B cell (primary cell): ENCODE measurements at regions not wholly inside any gene's neighbourhood (a gene's known extent, or its start where the extent isn't known, plus 50 kb on each side); places are given as distances from the start of the nearest gene placed in this dataset.
"Not testable (repeated sequence)": the region's sequence is repeated elsewhere in the genome, so short reads cannot be mapped to it uniquely, and the experiment has no call there.

Source experiments
- ATAC-seq: fragments of 200-7000 bp; cut with Tn5 transposase; one replicate; pipeline ENCODE4 v1.10.0; 2021; ENCODE audit warnings: low read depth, mild to moderate bottlenecking, moderate number of reproducible peaks, moderate library complexity
- CTCF ChIA-PET: fragments of 350-600 bp; sonication (Branson Sonifier 250); formaldehyde crosslinking; loops from one replicate; lab custom pipeline; 2021; ENCODE audit warnings: antibody characterized with exemption, inconsistent platforms; lab: Charles Lee
- POLR2A ChIA-PET: fragments of 350-600 bp; sonication (Branson Sonifier 250); formaldehyde crosslinking; loops from one replicate; lab custom pipeline; 2021; ENCODE audit warnings: antibody characterized with exemption; lab: Charles Lee
- DNase-seq: peaks from one replicate; pipeline ENCODE4 v3.0.0; 2013
- H2AFZ ChIP-seq: 2 replicates; pipeline ENCODE4 v1.6.1; 2012; ENCODE audit warnings: mild to moderate bottlenecking, low read depth, low read length; ENCODE audit not compliant: insufficient read depth, poor library complexity, severe bottlenecking
- H3K27ac ChIP-seq, 2 donors: 1 replicate in 1 of 2; 2 replicates in 1 of 2; pipeline ENCODE4 v1.5.1; 2012 to 2013; ENCODE audit warnings: low read length in 2 of 2, mild to moderate bottlenecking in 2 of 2, moderate library complexity in 1 of 2
- H3K27me3 ChIP-seq, 4 experiments: fragments of 200-600 bp in 1 of 4; sonication (generic) in 1 of 4; replicated peaks in 1 of 4; 1 replicate in 2 of 4; 2 replicates in 2 of 4; pipeline versions ENCODE4 v1.6.1 to v1.7.0; 2013 to 2016; ENCODE audit warnings: low read length in 3 of 4, mild to moderate bottlenecking in 2 of 4, mixed read lengths in 1 of 4, moderate library complexity in 1 of 4; ENCODE audit not compliant: insufficient read depth in 4 of 4, control insufficient read depth in 3 of 4; ENCODE audit errors: control extremely low read depth in 1 of 4
- H3K36me3 ChIP-seq, 2 experiments: replicated peaks in 1 of 2; 1 replicate in 1 of 2; 2 replicates in 1 of 2; pipeline versions ENCODE4 v1.6.1 to v1.7.1; 2013; ENCODE audit warnings: low read length in 1 of 2; ENCODE audit not compliant: insufficient read depth in 2 of 2, control insufficient read depth in 1 of 2; ENCODE audit errors: control extremely low read depth in 1 of 2, extremely low read depth in 1 of 2
- H3K4me1 ChIP-seq, 2 donors: fragments of 200-600 bp in 1 of 2; sonication (generic) in 1 of 2; 1 replicate in 1 of 2; 2 replicates in 1 of 2; pipeline versions ENCODE4 v1.5.1 to v1.6.1; 2013 to 2017; ENCODE audit warnings: low read length in 2 of 2; ENCODE audit not compliant: control insufficient read depth in 2 of 2, insufficient read depth in 2 of 2
- H3K4me2 ChIP-seq: replicated peaks from 2 replicates; pipeline ENCODE3; 2012; ENCODE audit warnings: mild to moderate bottlenecking, low read depth, low read length; ENCODE audit not compliant: poor library complexity, severe bottlenecking
- H3K4me3 ChIP-seq, 5 experiments: fragments of 200-600 bp in 1 of 5; sonication (generic) in 1 of 5; 1 replicate in 3 of 5; 2 replicates in 2 of 5; pipeline versions ENCODE4 v1.5.1 to v1.7.0; 2011 to 2016; ENCODE audit warnings: low read length in 4 of 5, mild to moderate bottlenecking in 4 of 5, low read depth in 2 of 5, control low read depth in 1 of 5, moderate library complexity in 1 of 5; ENCODE audit not compliant: insufficient read depth in 1 of 5; ENCODE audit errors: control extremely low read depth in 1 of 5, extremely low read depth in 1 of 5
- H3K79me2 ChIP-seq: fragments of 200-600 bp; sonication (generic); one replicate; pipeline ENCODE4 v1.6.0; 2016; ENCODE audit warnings: low read length; ENCODE audit not compliant: control insufficient read depth, insufficient read depth
- H3K9ac ChIP-seq: fragments of 200-600 bp; sonication (generic); 2 replicates; pipeline ENCODE4 v1.6.1; 2017; ENCODE audit warnings: mild to moderate bottlenecking, low read length, moderate library complexity
- H3K9me3 ChIP-seq, 3 donors: one replicate each; pipeline versions ENCODE4 v1.6.1 to v1.7.1; 2013; ENCODE audit warnings: low read length in 2 of 3; ENCODE audit not compliant: control insufficient read depth in 2 of 3, insufficient read depth in 1 of 3; ENCODE audit errors: control extremely low read depth in 1 of 3
- H4K20me1 ChIP-seq: 2 replicates; pipeline ENCODE4 v1.6.0; 2012; ENCODE audit warnings: mild to moderate bottlenecking, low read length; ENCODE audit not compliant: insufficient read depth, control insufficient read depth, poor library complexity, severe bottlenecking
- H3K27ac Mint-ChIP-seq: one replicate; pipeline ENCODE4 v1.8.0; 2021; ENCODE audit warnings: mixed read lengths
- H3K27me3 Mint-ChIP-seq: one replicate; pipeline ENCODE4 v1.8.0; 2021; ENCODE audit warnings: mixed read lengths
- H3K4me1 Mint-ChIP-seq: one replicate; pipeline ENCODE4 v1.8.0; 2021; ENCODE audit warnings: mixed read lengths
- H3K4me3 Mint-ChIP-seq: one replicate; pipeline ENCODE4 v1.8.0; 2021; ENCODE audit warnings: mixed read lengths
- H3K9me3 Mint-ChIP-seq: one replicate; pipeline ENCODE4 v1.8.0; 2022; ENCODE audit warnings: mixed read lengths; ENCODE audit not compliant: insufficient read depth
- EZH2 ChIP-seq: IDR thresholded peaks from 2 replicates; pipeline ENCODE4 v1.6.1; 2012; ENCODE audit warnings: borderline replicate concordance, low read depth, mild to moderate bottlenecking, moderate library complexity, low read length; ENCODE audit not compliant: insufficient read depth, poor library complexity, severe bottlenecking
- WGBS: methylation state at CpG from one replicate; pipeline ENCODE4 v1.1.5; 2013; ENCODE audit warnings: missing lambda C conversion rate; ENCODE audit not compliant: insufficient coverage; 5-methylcytosine and 5-hydroxymethylcytosine counted together
- intact Hi-C: fragments of 100-400 bp; cut with micrococcal nuclease; formaldehyde crosslinking; loops from one replicate; pipeline ENCODE4 v1.10.0; 2022
- TF ChIP-seq, protein P1 (sequence below): fragments of 200-600 bp; IDR thresholded peaks from one replicate; pipeline ENCODE4 v1.8.0; 2022; ENCODE audit warnings: antibody characterized with exemption, mild to moderate bottlenecking

DNA sequence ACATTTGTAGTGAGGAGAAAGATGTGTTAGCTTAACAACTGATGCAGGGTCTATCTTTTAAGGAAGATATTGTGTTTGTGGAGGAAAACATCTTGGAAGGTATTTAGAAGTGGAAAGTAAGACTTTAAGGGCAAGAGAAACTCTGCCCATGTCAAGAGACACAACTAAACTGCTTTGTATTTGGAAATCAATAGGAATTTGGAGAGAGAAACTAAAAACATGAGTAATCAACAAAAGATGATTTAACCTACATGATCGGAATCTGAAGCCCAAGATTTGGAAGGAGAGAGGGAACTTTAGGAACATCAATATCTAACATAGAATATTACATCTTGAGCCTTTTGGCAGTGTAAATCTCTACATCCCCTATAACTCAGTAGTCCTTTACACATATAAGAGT is 184.2 kb upstream of the COL3A1 start:
- H2AFZ ChIP-seq: no peak overlapping the region
- no peak for ATAC-seq
- H3K27me3 Mint-ChIP-seq: no peaks in the 10 kb centered on the region
- WGBS: no CpG with 5 or more reads among the region's 1 CpG
- no peak overlapping the region for H3K27ac Mint-ChIP-seq
- no peak for TF ChIP-seq EZH2
- TF ChIP-seq, protein P1, sequence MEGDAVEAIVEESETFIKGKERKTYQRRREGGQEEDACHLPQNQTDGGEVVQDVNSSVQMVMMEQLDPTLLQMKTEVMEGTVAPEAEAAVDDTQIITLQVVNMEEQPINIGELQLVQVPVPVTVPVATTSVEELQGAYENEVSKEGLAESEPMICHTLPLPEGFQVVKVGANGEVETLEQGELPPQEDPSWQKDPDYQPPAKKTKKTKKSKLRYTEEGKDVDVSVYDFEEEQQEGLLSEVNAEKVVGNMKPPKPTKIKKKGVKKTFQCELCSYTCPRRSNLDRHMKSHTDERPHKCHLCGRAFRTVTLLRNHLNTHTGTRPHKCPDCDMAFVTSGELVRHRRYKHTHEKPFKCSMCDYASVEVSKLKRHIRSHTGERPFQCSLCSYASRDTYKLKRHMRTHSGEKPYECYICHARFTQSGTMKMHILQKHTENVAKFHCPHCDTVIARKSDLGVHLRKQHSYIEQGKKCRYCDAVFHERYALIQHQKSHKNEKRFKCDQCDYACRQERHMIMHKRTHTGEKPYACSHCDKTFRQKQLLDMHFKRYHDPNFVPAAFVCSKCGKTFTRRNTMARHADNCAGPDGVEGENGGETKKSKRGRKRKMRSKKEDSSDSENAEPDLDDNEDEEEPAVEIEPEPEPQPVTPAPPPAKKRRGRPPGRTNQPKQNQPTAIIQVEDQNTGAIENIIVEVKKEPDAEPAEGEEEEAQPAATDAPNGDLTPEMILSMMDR: no peak
- ChIA-PET POLR2A (no interaction called here), CTCF (no interaction called here)
- no peak overlapping the region for H3K4me3 Mint-ChIP-seq
- no peaks in the 10 kb centered on the region for H3K36me3 ChIP-seq
- no peak overlapping the region for H3K27ac ChIP-seq
- H3K4me3 ChIP-seq: no peak overlapping the region
- no peaks in the 10 kb centered on the region for H3K9me3 ChIP-seq
- H3K4me2 ChIP-seq: no peak overlapping the region
- peaks cover 6% of the 10 kb centered on the region for H3K9me3 Mint-ChIP-seq
- H3K4me1 ChIP-seq: no peaks in the 10 kb centered on the region
- no peak overlapping the region for H3K9ac ChIP-seq
- no peak for DNase-seq
- intact Hi-C loops: no loop called here
- no peaks in the 10 kb centered on the region for H3K27me3 ChIP-seq
- no peaks in the 10 kb centered on the region for H3K4me1 Mint-ChIP-seq
- no peaks in the 10 kb centered on the region for H3K79me2 ChIP-seq
- H4K20me1 ChIP-seq: no peaks in the 10 kb centered on the region

DNA sequence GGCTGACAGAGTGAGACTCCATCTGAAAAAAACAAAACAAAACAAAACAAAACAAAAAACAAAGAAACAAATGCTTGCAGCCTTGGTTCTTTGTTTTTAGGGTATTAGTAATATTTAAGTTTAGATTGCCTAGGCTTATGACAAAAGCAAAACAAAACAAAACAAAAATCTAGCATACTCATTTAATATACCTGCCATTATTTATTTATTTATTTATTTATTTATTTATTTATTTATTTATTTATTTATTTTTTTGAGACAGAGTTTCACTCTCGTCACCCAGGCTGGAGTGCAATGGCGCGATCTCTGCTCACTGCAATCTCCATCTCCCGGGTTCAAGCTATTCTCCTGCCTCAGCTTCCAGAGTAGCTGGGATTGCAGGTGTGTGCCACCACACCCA is 179.7 kb upstream of the COL3A1 start:
- H3K9me3 ChIP-seq, H3K27me3 ChIP-seq, H3K4me1 ChIP-seq, H3K36me3 ChIP-seq, H3K27me3 Mint-ChIP-seq, H2AFZ ChIP-seq, DNase-seq, ATAC-seq, POLR2A ChIA-PET, H3K9ac ChIP-seq, H3K4me1 Mint-ChIP-seq, intact Hi-C loops, H3K4me2 ChIP-seq, H3K79me2 ChIP-seq, H3K9me3 Mint-ChIP-seq, H3K27ac Mint-ChIP-seq, H3K4me3 ChIP-seq, CTCF ChIA-PET, H4K20me1 ChIP-seq, H3K27ac ChIP-seq, H3K4me3 Mint-ChIP-seq: not testable (repeated sequence)
- 100% methylated on average over 4 of the region's 4 CpGs for WGBS
